NT2/D1 (cell line): ENCODE measurements at regions not wholly inside any gene's neighbourhood (a gene's known extent, or its start where the extent isn't known, plus 50 kb on each side); places are given as distances from the start of the nearest gene placed in this dataset.

Experiments
- SUZ12 ChIP-seq: IDR thresholded peaks from 2 replicates; pipeline ENCODE4 v1.6.1; 2011; ENCODE audit not compliant: insufficient read length, insufficient read depth; ENCODE audit errors: extremely low read depth
- YY1 ChIP-seq: IDR thresholded peaks from 2 replicates; pipeline ENCODE4 v1.6.1; 2011; ENCODE audit not compliant: insufficient read length, insufficient read depth

- TF ChIP-seq YY1, result no peak
- TF ChIP-seq SUZ12, result no peak
These were observed 61.4 kb upstream of the ZNF280D start for GRCh38 chr15:56794553-56795329.
